Anterior cingulate cortex (tissue), 58 donors: ENCODE measurements at regions not wholly inside any gene's neighbourhood (a gene's known extent, or its start where the extent isn't known, plus 50 kb on each side); places are given as distances from the start of the nearest gene placed in this dataset.
"Not testable (repeated sequence)": the region's sequence is repeated elsewhere in the genome, so short reads cannot be mapped to it uniquely, and the experiment has no call there.

Experiments
- DNase-seq, 58 donors: peaks; one replicate each; lab custom pipeline; 2025; lab: John Stamatoyannopoulos, UW

- no peak for DNase-seq
These were observed 108.4 kb upstream of the ATXN3L start for GRCh38 chrX:13428053-13428786.

GRCh38 chrX:13427441-13428052 lies 107.7 kb upstream of the ATXN3L start:
- no peak for DNase-seq

GRCh38 chrX:13420545-13421183 lies 100.8 kb upstream of the ATXN3L start:
- DNase-seq = peak in 1 of 58 donors; percentile 10

- DNase-seq = no peak
These were observed 100.1 kb upstream of the ATXN3L start for GRCh38 chrX:13419918-13420317.

GRCh38 chrX:13419276-13419675 lies 99.4 kb upstream of the ATXN3L start:
- peak in 1 of 58 donors; percentile 0 for DNase-seq

GRCh38 chrX:13418126-13419097 lies 98.6 kb upstream of the ATXN3L start:
- no peak for DNase-seq

GRCh38 chrX:13415509-13415908 lies 95.7 kb upstream of the ATXN3L start:
- no peak for DNase-seq

GRCh38 chrX:13414006-13414647 lies 94.3 kb upstream of the ATXN3L start:
- DNase-seq = no peak

- no peak for DNase-seq
These were observed 92.4 kb upstream of the ATXN3L start for GRCh38 chrX:13412208-13412600.

GRCh38 chrX:13411496-13412207 lies 91.8 kb upstream of the ATXN3L start:
- DNase-seq = no peak

- DNase-seq = not testable (repeated sequence)
These were observed 88.7 kb upstream of the ATXN3L start for GRCh38 chrX:13408599-13408998.

- DNase-seq = peak in 1 of 58 donors; percentile 0
These were observed 84.9 kb upstream of the ATXN3L start for GRCh38 chrX:13404777-13405176.

- DNase-seq = no peak
These were observed 84.5 kb upstream of the ATXN3L start for GRCh38 chrX:13404364-13404763.

- no peak for DNase-seq
These were observed 81.9 kb upstream of the ATXN3L start for GRCh38 chrX:13401724-13402123.

GRCh38 chrX:13398839-13399238 lies 79.0 kb upstream of the ATXN3L start:
- no peak for DNase-seq

- no peak for DNase-seq
These were observed 78.3 kb upstream of the ATXN3L start for GRCh38 chrX:13397878-13398818.

GRCh38 chrX:13396924-13397323 lies 77.1 kb upstream of the ATXN3L start:
- no peak for DNase-seq

GRCh38 chrX:13389501-13389900 lies 69.6 kb upstream of the ATXN3L start:
- no peak for DNase-seq
